KOPT-K1 (cell line): ENCODE measurements at regions not wholly inside any gene's neighbourhood (a gene's known extent, or its start where the extent isn't known, plus 50 kb on each side); places are given as distances from the start of the nearest gene placed in this dataset.
"Not testable (repeated sequence)": the region's sequence is repeated elsewhere in the genome, so short reads cannot be mapped to it uniquely, and the experiment has no call there.

Experiments used
- H3K27ac ChIP-seq: fragments of 200-600 bp; sonication (generic); 2 replicates; pipeline ENCODE4 v1.5.1; 2016; ENCODE audit warnings: antibody characterized with exemption, mild to moderate bottlenecking, low read depth, low read length; ENCODE audit not compliant: poor library complexity, severe bottlenecking
- H3K36me3 ChIP-seq: fragments of 200-600 bp; sonication (generic); 2 replicates; pipeline ENCODE4 v1.5.1; 2017; ENCODE audit warnings: antibody characterized with exemption, mild to moderate bottlenecking, low read length, moderate library complexity; ENCODE audit not compliant: insufficient read depth
- H3K9me3 ChIP-seq: fragments of 200-600 bp; sonication (generic); 2 replicates; pipeline ENCODE4 v1.5.1; 2017; ENCODE audit warnings: antibody characterized with exemption, low read length, mild to moderate bottlenecking; ENCODE audit not compliant: insufficient read depth, poor library complexity, severe bottlenecking

DNA sequence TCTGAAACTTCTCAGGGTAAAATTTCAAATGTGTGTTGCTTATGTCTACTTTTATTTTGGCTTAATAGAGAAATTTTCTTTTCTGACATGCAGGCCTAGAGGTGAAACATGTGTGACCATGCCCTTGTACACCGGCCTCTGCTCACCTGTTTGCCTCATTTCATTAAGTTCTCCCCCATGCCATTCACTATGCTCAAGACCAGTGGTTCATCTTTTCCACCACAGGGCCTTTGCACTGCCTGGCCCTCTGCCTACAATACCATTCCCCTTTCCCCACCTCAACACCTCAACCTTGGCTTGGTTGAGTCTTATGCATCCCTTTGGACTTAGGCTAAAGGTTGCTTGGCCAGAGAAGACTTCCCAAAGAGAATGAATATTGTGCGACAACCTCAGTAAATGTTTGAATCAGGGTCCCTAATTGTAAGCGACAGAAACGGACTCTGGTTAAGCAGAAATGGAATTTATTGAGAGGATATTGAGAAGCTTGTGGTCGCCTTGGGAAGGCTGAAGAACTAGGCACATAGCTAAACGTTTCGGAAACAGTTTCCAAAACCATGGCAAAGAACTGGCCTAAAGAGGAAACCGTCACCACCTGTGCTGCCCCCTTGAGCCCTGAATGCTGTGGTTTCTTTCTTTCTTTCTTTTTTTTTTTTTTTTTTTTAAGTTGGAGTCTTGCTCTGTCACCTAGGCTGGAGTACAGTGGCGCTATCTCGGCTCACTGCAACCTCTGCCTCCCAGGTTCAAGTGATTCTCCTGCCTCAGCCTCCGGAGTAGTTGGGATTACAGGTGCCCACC is 152.2 kb downstream of the SOX4 start:
- peak overlapping the region; percentile 27 for H3K27ac ChIP-seq
- no peaks in the 10 kb centered on the region for H3K9me3 ChIP-seq
- H3K36me3 ChIP-seq: no peaks in the 10 kb centered on the region

- H3K9me3 ChIP-seq: no peaks in the 10 kb centered on the region
- no peak overlapping the region for H3K27ac ChIP-seq
- no peaks in the 10 kb centered on the region for H3K36me3 ChIP-seq
Measured at GRCh38 chr6:21747441-21747840, 153.9 kb downstream of the SOX4 start.

DNA sequence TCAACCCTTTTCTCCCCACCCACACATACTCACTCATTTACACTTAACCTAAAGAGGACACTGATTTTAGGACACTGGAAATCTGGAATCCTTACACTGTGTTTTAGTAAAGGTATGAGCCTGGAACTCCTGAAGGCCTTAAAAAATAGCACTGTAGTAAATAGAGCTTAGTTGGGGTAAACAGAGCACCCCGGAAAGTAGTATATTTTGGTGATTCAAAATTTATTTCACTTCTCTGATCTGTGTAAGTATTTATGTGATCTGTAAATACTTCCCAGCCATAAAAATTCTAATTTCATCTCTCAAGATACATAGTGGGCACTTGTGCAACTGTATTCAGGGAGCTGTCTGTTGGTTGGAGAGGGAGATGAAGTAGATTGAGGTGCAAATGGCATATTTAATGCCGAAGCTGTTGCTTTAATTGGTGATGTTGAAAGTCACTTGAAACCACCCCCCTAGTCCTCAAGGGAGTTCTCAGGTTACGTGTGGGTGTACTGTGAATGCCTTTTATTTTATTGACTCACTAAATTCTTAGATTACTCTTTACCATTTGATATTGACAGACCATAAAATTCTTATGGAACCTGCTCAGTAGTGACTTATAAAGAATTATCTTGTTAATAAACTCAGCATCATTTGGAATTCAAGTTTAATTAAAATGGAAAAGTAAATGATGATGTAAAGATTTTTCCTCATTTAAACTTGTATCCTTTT is 154.9 kb downstream of the SOX4 start:
- Histone ChIP-seq H3K27ac (peak overlapping the region; percentile 20), H3K36me3 (no peaks in the 10 kb centered on the region), H3K9me3 (no peaks in the 10 kb centered on the region)

- Histone ChIP-seq H3K36me3 (no peaks in the 10 kb centered on the region), H3K27ac (peak overlapping the region; percentile 41), H3K9me3 (no peaks in the 10 kb centered on the region)
Measured at GRCh38 chr6:21749754-21750153, 156.2 kb downstream of the SOX4 start.

GRCh38 chr6:21750575-21750974 is 157.0 kb downstream of the SOX4 start:
- H3K9me3 ChIP-seq: no peaks in the 10 kb centered on the region
- H3K27ac ChIP-seq: no peak overlapping the region
- no peaks in the 10 kb centered on the region; the same call in 1 of the 2 replicates for H3K36me3 ChIP-seq

DNA sequence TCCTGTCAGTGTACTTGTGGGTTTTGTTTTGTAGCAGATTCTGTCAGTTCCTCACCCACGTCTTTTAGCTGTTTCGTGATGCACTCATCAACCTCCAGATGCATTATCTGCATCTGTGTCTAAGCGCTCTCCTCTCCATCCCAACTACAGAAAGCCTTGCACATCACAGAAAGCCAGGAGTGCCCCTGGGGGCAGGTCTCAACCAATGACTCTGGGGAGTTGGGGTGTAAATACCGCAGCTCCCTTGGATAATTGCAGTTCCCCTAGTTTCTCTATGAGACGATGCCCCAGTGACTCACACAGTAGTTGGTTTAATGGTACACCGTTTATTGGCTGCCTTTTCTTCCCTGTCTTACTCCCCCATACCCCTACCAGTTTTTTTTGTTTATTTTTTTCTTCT is 158.1 kb downstream of the SOX4 start:
- Histone ChIP-seq H3K36me3 (no peaks in the 10 kb centered on the region; the same call in 1 of the 2 replicates), H3K27ac (peak overlapping the region; percentile 35)

DNA sequence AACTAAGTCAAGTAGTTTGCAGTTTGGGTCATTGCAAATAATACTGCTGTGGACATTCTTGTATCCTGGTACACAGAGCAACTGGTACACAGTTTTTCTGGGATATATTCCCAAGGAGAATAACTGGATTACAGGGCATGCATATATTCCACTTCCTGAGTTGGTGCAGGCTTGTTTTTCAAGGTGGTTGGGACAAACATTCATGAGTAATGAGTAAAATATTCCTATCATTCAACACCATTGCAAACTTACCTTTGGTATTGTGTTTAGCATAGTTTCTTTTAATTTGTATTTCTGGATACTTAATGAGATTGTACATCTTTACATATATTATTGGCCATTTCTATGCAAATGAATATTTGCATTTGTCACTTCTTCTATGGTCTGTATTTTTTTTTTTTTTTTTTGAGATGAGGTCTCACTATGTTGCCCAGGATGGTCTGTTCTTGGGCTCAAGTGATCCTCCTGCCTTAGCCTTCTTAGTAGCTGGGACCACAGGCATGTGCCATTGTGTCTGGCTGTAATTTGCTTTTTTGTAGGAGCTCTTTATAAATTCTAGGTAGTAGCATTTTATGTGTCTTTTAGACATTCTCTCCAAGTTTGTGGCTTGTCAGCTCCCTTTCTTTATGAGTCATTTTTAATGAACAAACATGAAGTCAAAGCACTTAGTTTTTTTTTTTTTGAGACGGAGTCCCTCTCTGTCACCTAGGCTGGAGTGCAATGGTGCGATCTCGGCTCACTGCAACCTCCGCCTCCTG is 158.7 kb downstream of the SOX4 start:
- Histone ChIP-seq H3K36me3 (no peaks in the 10 kb centered on the region; the same call in 1 of the 2 replicates), H3K27ac (peak overlapping the region; percentile 35), H3K9me3 (no peaks in the 10 kb centered on the region)

More for the DNA sequence above, 158.1 kb downstream of the SOX4 start:
- H3K9me3 ChIP-seq: no peaks in the 10 kb centered on the region

DNA sequence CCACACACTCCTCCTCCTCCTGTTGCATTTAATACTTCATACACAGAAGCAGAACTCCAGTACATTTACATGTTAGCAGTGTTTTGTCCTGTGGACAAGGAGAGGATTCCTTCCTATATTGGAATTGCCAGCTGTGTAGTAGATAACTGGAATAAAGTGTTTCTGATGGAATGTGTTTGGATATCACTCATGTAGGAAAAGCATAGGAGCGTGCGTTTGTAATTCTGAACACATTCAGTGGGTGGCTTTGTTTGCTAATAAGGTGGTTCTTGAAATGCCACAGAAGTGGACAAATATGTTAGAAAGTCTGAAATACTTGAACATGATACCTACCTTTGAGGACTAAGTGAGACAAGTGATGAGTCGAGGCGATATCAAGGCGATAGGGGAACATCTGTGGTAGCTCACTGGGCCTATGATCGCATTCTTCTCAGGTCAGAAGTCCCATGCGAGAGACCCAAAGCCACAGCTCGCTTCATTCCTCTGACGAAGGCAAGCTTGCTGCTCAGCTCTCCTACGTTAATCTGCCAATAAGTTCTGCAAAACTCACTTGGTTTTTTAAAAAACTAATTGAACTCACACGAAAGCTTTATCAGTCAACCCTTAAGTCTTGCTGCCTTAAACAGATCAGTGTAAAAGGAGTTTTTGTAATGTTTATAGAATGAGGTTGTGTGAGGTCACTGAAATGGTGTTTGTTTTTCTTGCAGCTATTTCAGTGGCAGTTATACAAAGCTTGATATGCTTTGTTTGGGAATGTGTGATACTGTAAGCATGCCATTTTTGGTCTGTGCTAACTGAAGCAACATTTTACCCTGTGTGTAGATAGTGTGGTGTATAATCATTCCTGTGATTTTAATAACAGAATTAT is 159.9 kb downstream of the SOX4 start:
- Histone ChIP-seq H3K27ac (peak overlapping the region; percentile 21), H3K36me3 (no peaks in the 10 kb centered on the region; the same call in 1 of the 2 replicates), H3K9me3 (no peaks in the 10 kb centered on the region)

GRCh38 chr6:21754891-21755290 is 161.3 kb downstream of the SOX4 start:
- no peak overlapping the region for H3K27ac ChIP-seq
- H3K9me3 ChIP-seq: no peaks in the 10 kb centered on the region
- no peaks in the 10 kb centered on the region; the same call in 1 of the 2 replicates for H3K36me3 ChIP-seq

DNA sequence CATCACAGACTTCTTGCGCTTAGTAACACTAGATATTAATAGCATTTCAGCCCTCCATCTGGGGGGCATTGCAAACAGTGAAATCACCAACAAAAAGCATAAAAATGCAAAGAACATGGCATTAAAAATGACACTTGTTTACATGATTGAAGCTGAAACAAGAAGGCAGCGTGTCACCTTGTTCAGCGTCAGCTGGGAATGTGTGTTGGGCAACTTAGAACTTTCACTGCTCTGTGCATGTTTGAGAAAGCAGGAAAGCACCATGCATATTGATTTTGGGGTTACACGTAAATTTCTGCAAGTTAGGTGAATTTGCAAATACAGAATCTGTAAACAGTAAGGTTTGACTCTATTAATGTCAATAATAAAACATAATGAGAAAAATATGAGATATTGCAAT is 162.9 kb downstream of the SOX4 start:
- Histone ChIP-seq H3K9me3 (no peaks in the 10 kb centered on the region), H3K27ac (no peak overlapping the region), H3K36me3 (peaks cover 9% of the 10 kb centered on the region; the same call in 1 of the 2 replicates)

DNA sequence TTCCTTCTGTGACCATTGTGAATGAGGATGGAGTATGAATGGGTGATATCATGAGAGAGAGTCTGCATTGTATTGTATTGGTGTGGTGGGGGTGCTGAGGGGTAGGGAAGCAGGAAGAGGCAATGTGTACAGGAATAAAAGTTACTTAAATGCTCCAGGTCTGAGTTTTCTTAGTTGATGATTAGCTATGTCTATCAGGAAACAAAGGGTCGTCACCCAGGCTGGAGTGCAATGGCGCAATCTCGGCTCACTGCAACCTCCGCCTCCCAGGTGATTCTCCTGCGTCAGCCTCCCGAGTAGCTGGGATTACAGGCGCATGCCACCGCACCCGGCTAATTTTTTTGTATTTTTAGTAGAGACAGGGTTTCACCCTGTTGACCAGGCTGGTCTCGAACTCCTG is 163.8 kb downstream of the SOX4 start:
- peaks cover 18% of the 10 kb centered on the region; the same call in 1 of the 2 replicates for H3K36me3 ChIP-seq
- not testable (repeated sequence) for H3K27ac ChIP-seq, H3K9me3 ChIP-seq

- peak overlapping the region; percentile 56 for H3K27ac ChIP-seq
Measured at GRCh38 chr6:21759721-21760120, 166.2 kb downstream of the SOX4 start.

GRCh38 chr6:21761053-21761730 is 167.6 kb downstream of the SOX4 start:
- peaks cover 22% of the 10 kb centered on the region; the same call in 1 of the 2 replicates for H3K36me3 ChIP-seq
- not testable (repeated sequence) for H3K9me3 ChIP-seq, H3K27ac ChIP-seq

More at GRCh38 chr6:21759721-21760120, 166.2 kb downstream of the SOX4 start:
- H3K9me3 ChIP-seq: peaks cover 8% of the 10 kb centered on the region
- peaks cover 22% of the 10 kb centered on the region; the same call in 1 of the 2 replicates for H3K36me3 ChIP-seq

- H3K9me3 ChIP-seq: peaks cover 8% of the 10 kb centered on the region
- peaks cover 21% of the 10 kb centered on the region; the same call in 1 of the 2 replicates for H3K36me3 ChIP-seq
- H3K27ac ChIP-seq: no peak overlapping the region
Measured at GRCh38 chr6:21764989-21765388, 171.4 kb downstream of the SOX4 start.
